Keratinocyte (primary cell): ENCODE measurements at regions not wholly inside any gene's neighbourhood (a gene's known extent, or its start where the extent isn't known, plus 50 kb on each side); places are given as distances from the start of the nearest gene placed in this dataset.
"Not testable (repeated sequence)": the region's sequence is repeated elsewhere in the genome, so short reads cannot be mapped to it uniquely, and the experiment has no call there.

ENCODE experiments used
- DNase-seq: peaks from one replicate; pipeline ENCODE4 v3.0.0-alpha.2; 2011; ENCODE audit warnings: low read depth, missing footprints, low spot score
- FAIRE-seq: peaks from 2 replicates; lab custom pipeline; 2011; peaks lifted over from hg19 to GRCh38; lab: Jason Lieb, UNC
- H2AFZ ChIP-seq: 2 replicates; pipeline ENCODE4 v1.6.0; 2012; ENCODE audit warnings: low read length, control low read depth, inconsistent platforms; ENCODE audit not compliant: control insufficient read depth
- H3K27ac ChIP-seq: 2 replicates; pipeline ENCODE4 v1.5.1; 2011; ENCODE audit warnings: low read length; ENCODE audit not compliant: control insufficient read depth, insufficient read depth
- H3K27me3 ChIP-seq: 3 replicates; pipeline ENCODE4 v1.6.0; 2011; ENCODE audit warnings: low read length; ENCODE audit not compliant: control insufficient read depth, insufficient read depth; ENCODE audit errors: extremely low read depth
- H3K36me3 ChIP-seq, 2 experiments: 2 replicates in 1 of 2; 3 replicates in 1 of 2; pipeline ENCODE4 v1.5.1; 2011; ENCODE audit warnings: low read length in 2 of 2, mild to moderate bottlenecking in 1 of 2; ENCODE audit not compliant: control insufficient read depth in 2 of 2, insufficient read depth in 2 of 2; ENCODE audit errors: extremely low read depth in 1 of 2
- H3K4me1 ChIP-seq: 3 replicates; pipeline ENCODE4 v1.5.1; 2011; ENCODE audit warnings: low read length; ENCODE audit not compliant: control insufficient read depth, insufficient read depth; ENCODE audit errors: extremely low read depth
- H3K4me2 ChIP-seq: 3 replicates; pipeline ENCODE4 v1.6.0; 2011; ENCODE audit warnings: low read depth, low read length; ENCODE audit not compliant: control insufficient read depth, insufficient read depth; ENCODE audit errors: extremely low read depth
- H3K4me3 ChIP-seq, 3 experiments: fragments of 200-600 bp in 1 of 3; sonication (generic) in 1 of 3; 2 replicates in 2 of 3; 3 replicates in 1 of 3; pipeline ENCODE4 v1.5.1; 2011 to 2016; ENCODE audit warnings: low read length in 3 of 3, mild to moderate bottlenecking in 3 of 3, control low read depth in 2 of 3, inconsistent platforms in 1 of 3, low read depth in 1 of 3, mixed read lengths in 1 of 3, mixed run types in 1 of 3, moderate library complexity in 1 of 3; ENCODE audit not compliant: control insufficient read depth in 2 of 3, insufficient read depth in 2 of 3; ENCODE audit errors: extremely low read depth in 1 of 3
- H3K79me2 ChIP-seq: 2 replicates; pipeline ENCODE4 v1.6.0; 2012; ENCODE audit warnings: low read length; ENCODE audit not compliant: control insufficient read depth, insufficient read depth
- H3K9ac ChIP-seq: 3 replicates; pipeline ENCODE4 v1.6.0; 2011; ENCODE audit warnings: low read length; ENCODE audit not compliant: control insufficient read depth, insufficient read depth; ENCODE audit errors: extremely low read depth
- H3K9me1 ChIP-seq: 3 replicates; pipeline ENCODE4 v1.6.0; 2011; ENCODE audit warnings: low read length; ENCODE audit not compliant: control insufficient read depth, insufficient read depth; ENCODE audit errors: extremely low read depth
- H3K9me3 ChIP-seq: 2 replicates; pipeline ENCODE4 v1.5.1; 2012; ENCODE audit warnings: low read depth, low read length; ENCODE audit not compliant: control insufficient read depth
- H4K20me1 ChIP-seq: 3 replicates; pipeline ENCODE4 v1.6.0; 2011; ENCODE audit warnings: low read length; ENCODE audit not compliant: control insufficient read depth, insufficient read depth; ENCODE audit errors: extremely low read depth
- CTCF ChIP-seq, 3 experiments: IDR thresholded peaks in 1 of 3; conservative IDR thresholded peaks in 1 of 3; optimal IDR thresholded peaks in 1 of 3; 2 replicates in 2 of 3; 3 replicates in 1 of 3; pipeline versions ENCODE3 to v1.5.1; 2011; ENCODE audit warnings: low read length in 3 of 3, mild to moderate bottlenecking in 3 of 3, moderate library complexity in 2 of 3, control low read depth in 1 of 3, inconsistent platforms in 1 of 3; ENCODE audit not compliant: insufficient read depth in 2 of 3; ENCODE audit errors: extremely low read depth in 1 of 3
- EZH2 ChIP-seq: IDR thresholded peaks from one replicate; pipeline ENCODE4 v1.6.1; 2012; ENCODE audit warnings: inconsistent platforms, mild to moderate bottlenecking, low read length, moderate library complexity
- dilution Hi-C: fragments of 300-500 bp; cut with MboI; formaldehyde crosslinking; loops from one replicate; pipeline ENCODE4 v1.7.0; 2020; ENCODE audit warnings: low sequenced_read_pairs; ENCODE audit not compliant: extremely low pct_ligation_motif_present

GRCh38 chrX:107296184-107296583 lies 89.8 kb downstream of the DNAAF6 start:
- not testable (repeated sequence) for FAIRE-seq, H3K9me3 ChIP-seq

GRCh38 chrX:107298276-107298675 lies 91.9 kb downstream of the DNAAF6 start:
- no peak overlapping the region for H3K4me3 ChIP-seq
- H3K27me3 ChIP-seq, result peaks cover 8% of the 10 kb centered on the region
- H3K79me2 ChIP-seq, result no peaks in the 10 kb centered on the region
- FAIRE-seq, result no peak
- no peaks in the 10 kb centered on the region for H3K4me1 ChIP-seq
- no peaks in the 10 kb centered on the region for H3K9me3 ChIP-seq
- H3K4me2 ChIP-seq, result no peak overlapping the region
- no peak overlapping the region for H2AFZ ChIP-seq
- dilution Hi-C loops, result no loop called here
- TF ChIP-seq CTCF (optimal IDR thresholded peaks at IDR 0.05 in 1 of 3, IDR thresholded peaks at IDR 0.05 in 1 of 3, conservative IDR thresholded peaks at IDR 0.05 in 1 of 3; ENCODE audit: extremely low read depth in 1 of 3, insufficient read depth in 2 of 3, low read length in 3 of 3) (no peak), EZH2 (no peak)
- H3K36me3 ChIP-seq, result no peaks in the 10 kb centered on the region
- no peak for DNase-seq
- no peaks in the 10 kb centered on the region for H3K9me1 ChIP-seq
- H3K27ac ChIP-seq, result no peak overlapping the region
- H4K20me1 ChIP-seq, result no peaks in the 10 kb centered on the region
- no peak overlapping the region for H3K9ac ChIP-seq

More at GRCh38 chrX:107296184-107296583, 89.8 kb downstream of the DNAAF6 start:
- dilution Hi-C loops, H3K27me3 ChIP-seq, H3K4me2 ChIP-seq, H4K20me1 ChIP-seq, H3K27ac ChIP-seq, H3K36me3 ChIP-seq, H3K79me2 ChIP-seq, H3K4me1 ChIP-seq, H2AFZ ChIP-seq, H3K9me1 ChIP-seq, H3K4me3 ChIP-seq, DNase-seq, H3K9ac ChIP-seq: not testable (repeated sequence)

- H3K79me2 ChIP-seq, result no peaks in the 10 kb centered on the region
- no peaks in the 10 kb centered on the region for H3K9me1 ChIP-seq
- no peak overlapping the region for H3K4me2 ChIP-seq
- no peak overlapping the region for H3K27ac ChIP-seq
- no peaks in the 10 kb centered on the region for H3K9me3 ChIP-seq
- no peak for FAIRE-seq
- H3K4me3 ChIP-seq, result no peak overlapping the region
- H3K36me3 ChIP-seq, result no peaks in the 10 kb centered on the region
- dilution Hi-C loops, result no loop called here
- no peak overlapping the region for H2AFZ ChIP-seq
- H3K27me3 ChIP-seq, result peaks cover 5% of the 10 kb centered on the region
- no peak for TF ChIP-seq EZH2
- no peak for TF ChIP-seq CTCF (optimal IDR thresholded peaks at IDR 0.05 in 1 of 3, IDR thresholded peaks at IDR 0.05 in 1 of 3, conservative IDR thresholded peaks at IDR 0.05 in 1 of 3; ENCODE audit: extremely low read depth in 1 of 3, insufficient read depth in 2 of 3, low read length in 3 of 3)
- H3K9ac ChIP-seq, result no peak overlapping the region
- H4K20me1 ChIP-seq, result no peaks in the 10 kb centered on the region
- H3K4me1 ChIP-seq, result no peaks in the 10 kb centered on the region
- no peak for DNase-seq
Observed at GRCh38 chrX:107301253-107301652, 94.8 kb downstream of the DNAAF6 start.
